K562 (cell line): ENCODE measurements at regions not wholly inside any gene's neighbourhood (a gene's known extent, or its start where the extent isn't known, plus 50 kb on each side); places are given as distances from the start of the nearest gene placed in this dataset.

Source experiments
- TF ChIP-seq, protein P1 (sequence below), 2 experiments: fragments of 450-650 bp in 1 of 2; sonication (generic) in 1 of 2; formaldehyde crosslinking in 1 of 2; IDR thresholded peaks; 2 replicates each; pipeline versions ENCODE4 v1.7.1 to v1.9.0; 2016 to 2022; ENCODE audit warnings: inconsistent platforms in 1 of 2, mild to moderate bottlenecking in 1 of 2, missing genetic modification reagents in 1 of 2

DNA sequence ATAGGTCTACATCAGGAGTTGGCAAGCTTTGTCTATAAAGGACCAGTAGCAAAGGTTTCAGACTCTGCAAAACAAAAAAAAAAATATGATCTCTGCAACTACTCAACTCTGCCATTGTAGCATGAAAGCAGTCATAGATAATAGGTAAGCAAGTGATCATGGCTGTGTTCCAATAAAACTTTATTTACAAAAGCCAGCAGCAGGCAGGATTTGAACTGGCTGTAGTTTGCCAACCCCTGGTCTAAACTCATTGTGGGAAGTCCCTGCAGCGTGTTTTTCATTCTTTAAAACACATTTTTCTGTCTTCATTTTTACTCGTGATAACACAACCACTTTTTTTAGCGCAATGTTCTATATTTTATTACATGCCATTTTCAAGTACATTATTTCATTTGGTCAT lies 127.5 kb upstream of the COX10 start (continued):
- TF ChIP-seq, protein P1, sequence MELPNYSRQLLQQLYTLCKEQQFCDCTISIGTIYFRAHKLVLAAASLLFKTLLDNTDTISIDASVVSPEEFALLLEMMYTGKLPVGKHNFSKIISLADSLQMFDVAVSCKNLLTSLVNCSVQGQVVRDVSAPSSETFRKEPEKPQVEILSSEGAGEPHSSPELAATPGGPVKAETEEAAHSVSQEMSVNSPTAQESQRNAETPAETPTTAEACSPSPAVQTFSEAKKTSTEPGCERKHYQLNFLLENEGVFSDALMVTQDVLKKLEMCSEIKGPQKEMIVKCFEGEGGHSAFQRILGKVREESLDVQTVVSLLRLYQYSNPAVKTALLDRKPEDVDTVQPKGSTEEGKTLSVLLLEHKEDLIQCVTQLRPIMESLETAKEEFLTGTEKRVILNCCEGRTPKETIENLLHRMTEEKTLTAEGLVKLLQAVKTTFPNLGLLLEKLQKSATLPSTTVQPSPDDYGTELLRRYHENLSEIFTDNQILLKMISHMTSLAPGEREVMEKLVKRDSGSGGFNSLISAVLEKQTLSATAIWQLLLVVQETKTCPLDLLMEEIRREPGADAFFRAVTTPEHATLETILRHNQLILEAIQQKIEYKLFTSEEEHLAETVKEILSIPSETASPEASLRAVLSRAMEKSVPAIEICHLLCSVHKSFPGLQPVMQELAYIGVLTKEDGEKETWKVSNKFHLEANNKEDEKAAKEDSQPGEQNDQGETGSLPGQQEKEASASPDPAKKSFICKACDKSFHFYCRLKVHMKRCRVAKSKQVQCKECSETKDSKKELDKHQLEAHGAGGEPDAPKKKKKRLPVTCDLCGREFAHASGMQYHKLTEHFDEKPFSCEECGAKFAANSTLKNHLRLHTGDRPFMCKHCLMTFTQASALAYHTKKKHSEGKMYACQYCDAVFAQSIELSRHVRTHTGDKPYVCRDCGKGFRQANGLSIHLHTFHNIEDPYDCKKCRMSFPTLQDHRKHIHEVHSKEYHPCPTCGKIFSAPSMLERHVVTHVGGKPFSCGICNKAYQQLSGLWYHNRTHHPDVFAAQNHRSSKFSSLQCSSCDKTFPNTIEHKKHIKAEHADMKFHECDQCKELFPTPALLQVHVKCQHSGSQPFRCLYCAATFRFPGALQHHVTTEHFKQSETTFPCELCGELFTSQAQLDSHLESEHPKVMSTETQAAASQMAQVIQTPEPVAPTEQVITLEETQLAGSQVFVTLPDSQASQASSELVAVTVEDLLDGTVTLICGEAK (IDR thresholded peaks at IDR 0.05), result peak; percentile 83
- TF ChIP-seq, protein P1 (CRISPR knock-in tag; IDR thresholded peaks at IDR 0.05), result peak; percentile 53
